ENCODE measurements at regions not wholly inside any gene's neighbourhood (a gene's known extent, or its start where the extent isn't known, plus 50 kb on each side); places are given as distances from the start of the nearest gene placed in this dataset.

GRCh38 chr4:7132249-7132648 lies 60.1 kb upstream of the SORCS2 start:
- TF ChIP-seq CTCF (IDR thresholded peaks at IDR 0.05; ENCODE audit: low read depth, low read length) (no peak), POLR2A (IDR thresholded peaks at IDR 0.05; ENCODE audit: extremely low read depth, insufficient read length) (no peak), MYC (IDR thresholded peaks at IDR 0.05; ENCODE audit: low read depth, low read length) (no peak)
- TF ChIP-seq, protein P1, sequence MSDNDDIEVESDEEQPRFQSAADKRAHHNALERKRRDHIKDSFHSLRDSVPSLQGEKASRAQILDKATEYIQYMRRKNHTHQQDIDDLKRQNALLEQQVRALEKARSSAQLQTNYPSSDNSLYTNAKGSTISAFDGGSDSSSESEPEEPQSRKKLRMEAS (IDR thresholded peaks at IDR 0.05; ENCODE audit: low read depth, low read length), result no peak
- no peak overlapping the region for H3K4me3 ChIP-seq (ENCODE audit: low read depth, low read length)
- DNase-seq (ENCODE audit: low read depth), result no peak

DNA sequence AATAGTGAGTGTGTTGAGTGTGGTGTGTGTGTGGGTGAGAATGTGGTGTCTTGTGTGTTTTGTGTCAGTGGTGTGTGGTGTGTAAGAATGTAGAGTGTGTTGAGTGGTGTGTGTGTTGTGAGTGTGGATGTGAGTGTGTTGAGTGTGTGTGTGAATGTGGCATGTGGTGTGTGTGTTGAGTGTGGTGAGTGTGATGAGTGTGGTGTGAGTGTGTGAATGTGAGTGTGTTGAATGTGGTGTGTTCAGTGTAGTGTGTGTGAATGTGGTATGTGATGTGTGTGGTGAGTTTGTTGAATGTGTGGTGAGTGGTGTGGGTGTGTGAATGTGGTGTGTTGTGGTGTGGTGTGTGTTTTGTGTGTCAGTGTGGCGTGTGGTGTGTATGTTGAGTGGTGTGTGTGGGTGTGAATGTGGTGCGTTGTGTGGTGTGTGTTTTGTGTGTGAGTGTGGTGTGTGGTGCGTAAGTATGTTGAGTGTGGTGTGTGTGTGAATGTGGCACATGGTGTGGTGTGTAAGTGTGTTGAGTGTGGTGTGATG lies 60.8 kb upstream of the SORCS2 start:
- no peak overlapping the region for H3K4me3 ChIP-seq (ENCODE audit: low read depth, low read length)
- no peak for TF ChIP-seq POLR2A (IDR thresholded peaks at IDR 0.05; ENCODE audit: extremely low read depth, insufficient read length)
- TF ChIP-seq MYC (IDR thresholded peaks at IDR 0.05; ENCODE audit: low read depth, low read length), result no peak
- TF ChIP-seq, protein P1 (IDR thresholded peaks at IDR 0.05; ENCODE audit: low read depth, low read length), result no peak
- TF ChIP-seq CTCF (IDR thresholded peaks at IDR 0.05; ENCODE audit: low read depth, low read length), result no peak

DNA sequence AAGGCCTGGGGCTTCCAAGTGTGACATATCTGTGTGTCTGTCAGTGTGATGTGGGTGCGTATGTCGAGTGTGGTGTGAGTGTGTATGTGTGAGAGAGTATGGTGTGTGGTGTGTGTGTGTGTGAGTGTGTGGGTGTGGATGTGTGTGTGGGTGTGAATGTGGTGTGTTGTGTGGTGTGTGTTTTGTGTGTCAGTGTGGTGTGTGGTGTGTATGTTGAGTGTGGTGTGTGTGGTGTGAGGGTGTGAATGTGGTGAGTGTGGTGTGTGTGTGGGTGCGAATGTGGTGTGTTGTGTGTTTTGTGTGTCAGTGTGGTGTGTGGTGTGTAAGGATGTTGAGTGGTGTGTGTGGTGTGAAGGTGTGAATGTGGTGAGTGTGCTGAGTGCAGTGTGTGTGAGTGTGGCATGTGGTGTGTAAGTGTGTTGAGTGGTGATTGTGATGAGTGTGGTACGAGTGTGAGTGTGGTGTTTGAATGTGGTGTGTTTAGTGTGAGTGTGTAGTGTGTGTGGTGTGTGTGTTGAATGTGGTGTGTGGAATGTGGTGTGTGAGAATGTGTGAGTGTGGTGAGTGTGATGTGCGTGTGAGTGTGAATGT lies 61.6 kb upstream of the SORCS2 start:
- H3K4me3 ChIP-seq (ENCODE audit: low read depth, low read length), result no peak overlapping the region
- TF ChIP-seq MYC (IDR thresholded peaks at IDR 0.05; ENCODE audit: low read depth, low read length) (no peak), POLR2A (IDR thresholded peaks at IDR 0.05; ENCODE audit: extremely low read depth, insufficient read length) (no peak), CTCF (IDR thresholded peaks at IDR 0.05; ENCODE audit: low read depth, low read length) (no peak)
- TF ChIP-seq, protein P1 (IDR thresholded peaks at IDR 0.05; ENCODE audit: low read depth, low read length), result no peak

More for the DNA sequence above, 60.8 kb upstream of the SORCS2 start:
- no peak for DNase-seq (ENCODE audit: low read depth)

GRCh38 chr4:7129871-7130620 lies 62.2 kb upstream of the GRPEL1 start:
- TF ChIP-seq CTCF (IDR thresholded peaks at IDR 0.05; ENCODE audit: low read depth, low read length), result no peak
- no peak for TF ChIP-seq POLR2A (IDR thresholded peaks at IDR 0.05; ENCODE audit: extremely low read depth, insufficient read length)
- TF ChIP-seq, protein P1 (IDR thresholded peaks at IDR 0.05; ENCODE audit: low read depth, low read length), result no peak
- TF ChIP-seq MYC (IDR thresholded peaks at IDR 0.05; ENCODE audit: low read depth, low read length), result no peak
- no peak overlapping the region for H3K4me3 ChIP-seq (ENCODE audit: low read depth, low read length)
- no peak for DNase-seq (ENCODE audit: low read depth)

More for the DNA sequence above, 61.6 kb upstream of the SORCS2 start:
- DNase-seq (ENCODE audit: low read depth), result no peak

DNA sequence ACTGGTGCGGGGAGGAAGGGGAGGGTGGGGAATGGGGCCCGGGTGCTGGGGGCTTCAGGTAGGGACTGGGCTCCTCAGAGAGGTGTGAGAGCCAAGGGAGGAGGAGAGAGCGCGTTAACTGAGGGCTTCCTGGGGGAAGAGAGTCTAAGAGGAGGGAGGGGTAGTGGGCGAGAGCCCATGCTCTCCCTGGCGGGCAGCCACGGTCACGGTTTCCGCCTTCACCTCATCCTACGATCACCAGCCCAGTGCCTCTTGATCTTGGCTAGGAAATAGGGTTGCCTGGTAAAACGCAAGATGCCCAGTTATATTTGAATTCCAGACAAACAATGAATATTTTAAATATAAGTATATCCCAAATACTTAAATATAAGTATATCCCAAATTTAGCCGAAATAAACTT lies 60.8 kb upstream of the GRPEL1 start:
- no peak for DNase-seq (ENCODE audit: low read depth)

More for the DNA sequence above, 60.8 kb upstream of the GRPEL1 start:
- no peak overlapping the region for H3K4me3 ChIP-seq (ENCODE audit: low read depth, low read length)
- TF ChIP-seq CTCF (IDR thresholded peaks at IDR 0.05; ENCODE audit: low read depth, low read length), result no peak
- TF ChIP-seq, protein P1 (IDR thresholded peaks at IDR 0.05; ENCODE audit: low read depth, low read length), result no peak
- TF ChIP-seq POLR2A (IDR thresholded peaks at IDR 0.05; ENCODE audit: extremely low read depth, insufficient read length), result no peak
- no peak for TF ChIP-seq MYC (IDR thresholded peaks at IDR 0.05; ENCODE audit: low read depth, low read length)

All from NB4 (cell line).